Neural progenitor cell (in vitro differentiated cells): ENCODE measurements at regions not wholly inside any gene's neighbourhood (a gene's known extent, or its start where the extent isn't known, plus 50 kb on each side); places are given as distances from the start of the nearest gene placed in this dataset.

Experiments used
- DNase-seq: peaks from one replicate; pipeline ENCODE4 v3.0.0-alpha.2; 2016; ENCODE audit warnings: low spot score
- H2AFZ ChIP-seq: fragments of 200-600 bp; sonication (generic); replicated peaks from 2 replicates; pipeline ENCODE4 v1.6.1; 2016; ENCODE audit warnings: antibody characterized with exemption
- H3F3A ChIP-seq: fragments of 200-600 bp; sonication (generic); 2 replicates; pipeline ENCODE4 v1.6.1; 2016; ENCODE audit warnings: antibody characterized with exemption, low read depth
- H3K27ac ChIP-seq: fragments of 200-600 bp; sonication (generic); 2 replicates; pipeline ENCODE4 v1.5.1; 2016; ENCODE audit warnings: mild to moderate bottlenecking
- H3K27me3 ChIP-seq: fragments of 200-600 bp; sonication (generic); 2 replicates; pipeline ENCODE4 v1.6.1; 2016; ENCODE audit warnings: mild to moderate bottlenecking, moderate library complexity
- H3K36me3 ChIP-seq: fragments of 200-600 bp; sonication (generic); 2 replicates; pipeline ENCODE4 v1.5.1; 2016
- H3K4me1 ChIP-seq: fragments of 200-600 bp; sonication (generic); 2 replicates; pipeline ENCODE4 v1.6.1; 2016; ENCODE audit warnings: mixed run types
- H3K4me2 ChIP-seq: fragments of 200-600 bp; sonication (generic); 2 replicates; pipeline ENCODE4 v1.6.1; 2016
- H3K4me3 ChIP-seq: fragments of 200-600 bp; sonication (generic); 2 replicates; pipeline ENCODE4 v1.5.1; 2016
- H3K79me2 ChIP-seq: fragments of 200-600 bp; sonication (generic); 2 replicates; pipeline ENCODE4 v1.6.1; 2016; ENCODE audit warnings: low read depth
- H3K9ac ChIP-seq: fragments of 200-600 bp; sonication (generic); 2 replicates; pipeline ENCODE4 v1.6.1; 2016
- H3K9me3 ChIP-seq: fragments of 200-600 bp; sonication (generic); 2 replicates; pipeline ENCODE4 v1.5.1; 2016; ENCODE audit warnings: low read depth
- H4K20me1 ChIP-seq: fragments of 200-600 bp; sonication (generic); 2 replicates; pipeline ENCODE4 v1.6.1; 2016; ENCODE audit warnings: low read depth
- H3K27ac Mint-ChIP-seq: 3 replicates; pipeline ENCODE4 v1.8.0; 2021; ENCODE audit warnings: mixed read lengths
- H3K27me3 Mint-ChIP-seq: 2 replicates; pipeline ENCODE4 v1.8.0; 2022; ENCODE audit warnings: low read depth, mild to moderate bottlenecking, inconsistent platforms, moderate library complexity, mixed read lengths; ENCODE audit not compliant: insufficient read depth
- H3K36me3 Mint-ChIP-seq: 3 replicates; pipeline ENCODE4 v1.8.0; 2021; ENCODE audit warnings: mixed read lengths
- H3K4me1 Mint-ChIP-seq: 3 replicates; pipeline ENCODE4 v1.8.0; 2021; ENCODE audit warnings: mixed read lengths
- H3K4me3 Mint-ChIP-seq: 3 replicates; pipeline ENCODE4 v1.8.0; 2021; ENCODE audit warnings: mild to moderate bottlenecking, moderate library complexity, mixed read lengths
- H3K9me3 Mint-ChIP-seq: 3 replicates; pipeline ENCODE4 v1.8.0; 2020; ENCODE audit warnings: mixed read lengths
- EZH2 ChIP-seq: fragments of 200-600 bp; sonication (generic); IDR thresholded peaks from 2 replicates; pipeline ENCODE4 v1.6.1; 2017; ENCODE audit warnings: antibody characterized with exemption, mild to moderate bottlenecking, moderate library complexity
- EZH2phosphoT487 ChIP-seq: fragments of 200-600 bp; sonication (generic); IDR thresholded peaks from 2 replicates; pipeline ENCODE4 v1.6.1; 2017; ENCODE audit warnings: antibody characterized with exemption
- TF ChIP-seq, protein P1 (sequence below): fragments of 200-600 bp; sonication (generic); IDR thresholded peaks from 2 replicates; pipeline ENCODE4 v1.5.1; 2017; ENCODE audit warnings: antibody characterized with exemption, mild to moderate bottlenecking

DNA sequence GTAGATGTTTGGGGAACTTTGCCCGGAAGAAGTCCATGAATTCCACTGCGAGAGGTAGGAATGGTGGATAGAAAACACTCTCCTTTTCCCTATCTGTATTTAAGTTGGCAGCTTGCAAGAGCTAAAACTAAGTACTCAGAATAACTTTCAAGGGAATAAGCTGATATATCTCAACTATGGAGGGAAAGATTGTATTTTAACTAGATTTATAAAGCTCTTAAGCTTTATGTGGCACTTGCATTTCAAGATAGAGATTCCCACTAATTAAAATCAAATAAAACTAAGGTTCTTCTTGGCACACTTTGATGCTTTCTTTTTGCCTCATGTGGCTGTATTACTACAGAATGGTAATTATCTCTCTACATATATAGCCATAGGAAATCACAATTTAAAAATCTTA, 149.7 kb upstream of the STARD13 start:
- no peak overlapping the region for H2AFZ ChIP-seq
- no peaks in the 10 kb centered on the region for H4K20me1 ChIP-seq
- H3K4me1 Mint-ChIP-seq, result no peaks in the 10 kb centered on the region
- H3K27ac Mint-ChIP-seq, result no peak overlapping the region
- no peak overlapping the region for H3K4me3 ChIP-seq
- no peak for DNase-seq
- H3K36me3 ChIP-seq, result no peaks in the 10 kb centered on the region
- H3K4me3 Mint-ChIP-seq, result no peak overlapping the region
- H3K27me3 Mint-ChIP-seq, result no peaks in the 10 kb centered on the region
- no peak overlapping the region for H3K27ac ChIP-seq
- H3K36me3 Mint-ChIP-seq, result no peaks in the 10 kb centered on the region
- no peak overlapping the region for H3K9ac ChIP-seq
- H3K4me1 ChIP-seq, result no peaks in the 10 kb centered on the region
- no peaks in the 10 kb centered on the region for H3K9me3 ChIP-seq
- H3K9me3 Mint-ChIP-seq, result no peaks in the 10 kb centered on the region
- no peaks in the 10 kb centered on the region for H3K79me2 ChIP-seq
- H3F3A ChIP-seq, result no peaks in the 10 kb centered on the region
- TF ChIP-seq, protein P1, sequence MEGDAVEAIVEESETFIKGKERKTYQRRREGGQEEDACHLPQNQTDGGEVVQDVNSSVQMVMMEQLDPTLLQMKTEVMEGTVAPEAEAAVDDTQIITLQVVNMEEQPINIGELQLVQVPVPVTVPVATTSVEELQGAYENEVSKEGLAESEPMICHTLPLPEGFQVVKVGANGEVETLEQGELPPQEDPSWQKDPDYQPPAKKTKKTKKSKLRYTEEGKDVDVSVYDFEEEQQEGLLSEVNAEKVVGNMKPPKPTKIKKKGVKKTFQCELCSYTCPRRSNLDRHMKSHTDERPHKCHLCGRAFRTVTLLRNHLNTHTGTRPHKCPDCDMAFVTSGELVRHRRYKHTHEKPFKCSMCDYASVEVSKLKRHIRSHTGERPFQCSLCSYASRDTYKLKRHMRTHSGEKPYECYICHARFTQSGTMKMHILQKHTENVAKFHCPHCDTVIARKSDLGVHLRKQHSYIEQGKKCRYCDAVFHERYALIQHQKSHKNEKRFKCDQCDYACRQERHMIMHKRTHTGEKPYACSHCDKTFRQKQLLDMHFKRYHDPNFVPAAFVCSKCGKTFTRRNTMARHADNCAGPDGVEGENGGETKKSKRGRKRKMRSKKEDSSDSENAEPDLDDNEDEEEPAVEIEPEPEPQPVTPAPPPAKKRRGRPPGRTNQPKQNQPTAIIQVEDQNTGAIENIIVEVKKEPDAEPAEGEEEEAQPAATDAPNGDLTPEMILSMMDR, result no peak
- no peak for TF ChIP-seq EZH2phosphoT487
- no peak for TF ChIP-seq EZH2
- no peaks in the 10 kb centered on the region for H3K27me3 ChIP-seq
- H3K4me2 ChIP-seq, result no peak overlapping the region

DNA sequence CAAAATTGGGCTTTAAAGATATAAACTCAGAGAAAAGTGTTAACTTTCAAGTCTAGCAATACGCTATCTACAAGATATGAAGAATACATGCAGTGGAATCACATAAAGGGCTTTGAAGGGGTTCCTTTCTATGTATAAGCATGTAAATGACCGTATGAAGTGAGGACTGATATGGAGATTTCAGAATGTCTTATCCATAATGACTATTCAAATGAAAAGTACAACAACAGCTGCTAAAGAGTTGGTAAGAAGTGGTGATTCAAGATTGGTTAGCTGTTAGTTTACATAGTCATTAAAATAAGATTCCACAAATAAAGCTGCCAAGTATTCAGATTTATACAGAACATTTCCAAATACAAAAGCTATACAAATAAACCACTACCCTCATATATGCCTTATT, 153.4 kb upstream of the STARD13 start:
- no peak overlapping the region for H3K27ac Mint-ChIP-seq
- H3K4me2 ChIP-seq, result no peak overlapping the region
- no peaks in the 10 kb centered on the region for H3K4me1 ChIP-seq
- no peak overlapping the region for H3K4me3 ChIP-seq
- no peaks in the 10 kb centered on the region for H3K9me3 Mint-ChIP-seq
- TF ChIP-seq EZH2phosphoT487 (no peak), EZH2 (no peak)
- TF ChIP-seq, protein P1, result no peak
- no peak overlapping the region for H3K27ac ChIP-seq
- H3K9me3 ChIP-seq, result no peaks in the 10 kb centered on the region
- no peaks in the 10 kb centered on the region for H3K27me3 ChIP-seq
- H3K79me2 ChIP-seq, result no peaks in the 10 kb centered on the region
- no peaks in the 10 kb centered on the region for H3K4me1 Mint-ChIP-seq
- H3K36me3 Mint-ChIP-seq, result no peaks in the 10 kb centered on the region
- no peaks in the 10 kb centered on the region for H3K27me3 Mint-ChIP-seq
- H3F3A ChIP-seq, result no peaks in the 10 kb centered on the region
- no peak overlapping the region for H3K9ac ChIP-seq
- H3K4me3 Mint-ChIP-seq, result no peak overlapping the region
- no peaks in the 10 kb centered on the region for H3K36me3 ChIP-seq
- H2AFZ ChIP-seq, result no peak overlapping the region
- no peak for DNase-seq
- no peaks in the 10 kb centered on the region for H4K20me1 ChIP-seq

DNA sequence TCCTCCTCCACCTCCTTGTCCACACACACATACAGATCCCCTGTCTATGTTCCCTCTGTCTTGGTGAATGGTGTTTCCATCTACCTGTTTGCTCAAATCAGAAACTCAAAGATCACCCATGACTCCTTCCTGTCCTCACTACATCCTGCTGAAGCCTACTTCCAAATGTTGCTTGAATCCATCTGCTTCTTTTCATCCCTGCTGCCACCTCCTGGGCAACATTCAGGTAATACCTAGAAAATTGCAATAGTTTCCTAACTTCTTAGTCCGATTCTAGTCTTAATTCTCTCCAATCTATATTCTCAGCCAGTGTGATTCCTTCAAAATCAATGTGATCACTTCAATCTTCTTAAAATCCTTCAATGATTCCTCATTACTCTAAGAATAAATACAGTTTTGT, 155.5 kb upstream of the STARD13 start:
- Histone ChIP-seq H3K9me3 (no peaks in the 10 kb centered on the region), H3K9ac (no peak overlapping the region), H3K27me3 (no peaks in the 10 kb centered on the region), H3F3A (no peaks in the 10 kb centered on the region), H2AFZ (peak overlapping the region; percentile 64), H3K4me1 (no peaks in the 10 kb centered on the region), H3K4me2 (no peak overlapping the region), H3K36me3 (no peaks in the 10 kb centered on the region), H3K4me3 (no peak overlapping the region), H3K27ac (no peak overlapping the region), H4K20me1 (no peaks in the 10 kb centered on the region), H3K79me2 (no peaks in the 10 kb centered on the region)
- H3K27me3 Mint-ChIP-seq, result no peaks in the 10 kb centered on the region
- H3K9me3 Mint-ChIP-seq, result no peaks in the 10 kb centered on the region
- TF ChIP-seq EZH2phosphoT487, result no peak
- TF ChIP-seq, protein P1, result peak; percentile 52
- no peaks in the 10 kb centered on the region for H3K4me1 Mint-ChIP-seq
- no peak overlapping the region for H3K27ac Mint-ChIP-seq
- H3K36me3 Mint-ChIP-seq, result no peaks in the 10 kb centered on the region
- DNase-seq, result peak; percentile 44
- H3K4me3 Mint-ChIP-seq, result no peak overlapping the region

DNA sequence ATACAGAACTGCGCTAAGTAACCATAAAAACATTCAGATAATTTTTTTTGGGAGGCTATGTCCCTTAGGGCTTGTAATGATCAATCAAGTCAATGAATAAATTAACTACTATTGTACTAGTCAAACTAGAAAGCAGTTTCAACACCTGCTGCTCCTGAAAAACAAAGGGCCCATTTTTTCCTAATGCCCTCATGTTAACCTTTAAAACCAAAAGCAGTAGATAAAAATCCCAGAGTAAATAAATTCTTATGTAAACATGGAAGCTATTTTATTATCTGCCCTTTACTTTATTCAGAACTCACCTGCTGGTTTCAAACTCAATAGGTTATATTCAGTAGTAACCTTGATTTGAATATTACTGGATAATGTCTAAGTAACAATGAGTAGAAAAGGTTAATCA, 159.5 kb upstream of the STARD13 start:
- no peak overlapping the region for H3K27ac ChIP-seq
- no peak for DNase-seq
- Mint-ChIP-seq H3K27me3 (no peaks in the 10 kb centered on the region), H3K36me3 (no peaks in the 10 kb centered on the region), H3K9me3 (no peaks in the 10 kb centered on the region), H3K4me1 (no peaks in the 10 kb centered on the region), H3K27ac (no peak overlapping the region), H3K4me3 (no peak overlapping the region)
- no peak overlapping the region for H3K4me2 ChIP-seq
- H2AFZ ChIP-seq, result no peak overlapping the region
- H3F3A ChIP-seq, result no peaks in the 10 kb centered on the region
- H3K4me3 ChIP-seq, result no peak overlapping the region
- H3K79me2 ChIP-seq, result no peaks in the 10 kb centered on the region
- no peaks in the 10 kb centered on the region for H3K36me3 ChIP-seq
- H4K20me1 ChIP-seq, result no peaks in the 10 kb centered on the region
- TF ChIP-seq EZH2phosphoT487, result no peak
- TF ChIP-seq, protein P1, result no peak
- no peak for TF ChIP-seq EZH2
- H3K9me3 ChIP-seq, result no peaks in the 10 kb centered on the region
- H3K4me1 ChIP-seq, result no peaks in the 10 kb centered on the region
- H3K27me3 ChIP-seq, result no peaks in the 10 kb centered on the region
- H3K9ac ChIP-seq, result no peak overlapping the region
